ENCODE measurements at regions not wholly inside any gene's neighbourhood (a gene's known extent, or its start where the extent isn't known, plus 50 kb on each side); places are given as distances from the start of the nearest gene placed in this dataset.

- TF ChIP-seq RERE (CRISPR knock-in tag; IDR thresholded peaks at IDR 0.05; ENCODE audit: low read depth) = no peak
- no peak for TF ChIP-seq ZNF747 (CRISPR knock-in tag; IDR thresholded peaks at IDR 0.05; ENCODE audit: borderline replicate concordance)
- no peak for TF ChIP-seq U2AF2 (IDR thresholded peaks at IDR 0.05; ENCODE audit: low read depth, low read length)
- TF ChIP-seq ZNF138 (CRISPR knock-in tag; IDR thresholded peaks at IDR 0.05; ENCODE audit: low read depth) = no peak
- TF ChIP-seq KLF11 (CRISPR knock-in tag; IDR thresholded peaks at IDR 0.05) = no peak
- TF ChIP-seq GABPA (IDR thresholded peaks at IDR 0.05; ENCODE audit: low read depth, low read length) = no peak
- TF ChIP-seq GABPA (CRISPR knock-in tag; IDR thresholded peaks at IDR 0.05; ENCODE audit: low read depth) = no peak
- TF ChIP-seq ZNF768 (CRISPR knock-in tag; IDR thresholded peaks at IDR 0.05) = no peak
- TF ChIP-seq RAD21 (CRISPR knock-in tag; IDR thresholded peaks at IDR 0.05) = no peak
- no peak for TF ChIP-seq ZNF367 (CRISPR knock-in tag; IDR thresholded peaks at IDR 0.05; ENCODE audit: borderline replicate concordance)
- no peak for TF ChIP-seq CHD2 (IDR thresholded peaks at IDR 0.05; ENCODE audit: low read depth, low read length)
- TF ChIP-seq ZBTB38 (CRISPR knock-in tag; IDR thresholded peaks at IDR 0.05) = no peak
- TF ChIP-seq HNF4A (CRISPR knock-in tag; IDR thresholded peaks at IDR 0.05) = no peak
Measured at GRCh38 chr9:109967651-109968642, 187.9 kb downstream of the PALM2AKAP2 start (continued).
